ENCODE measurements at regions not wholly inside any gene's neighbourhood (a gene's known extent, or its start where the extent isn't known, plus 50 kb on each side); places are given as distances from the start of the nearest gene placed in this dataset.

DNA sequence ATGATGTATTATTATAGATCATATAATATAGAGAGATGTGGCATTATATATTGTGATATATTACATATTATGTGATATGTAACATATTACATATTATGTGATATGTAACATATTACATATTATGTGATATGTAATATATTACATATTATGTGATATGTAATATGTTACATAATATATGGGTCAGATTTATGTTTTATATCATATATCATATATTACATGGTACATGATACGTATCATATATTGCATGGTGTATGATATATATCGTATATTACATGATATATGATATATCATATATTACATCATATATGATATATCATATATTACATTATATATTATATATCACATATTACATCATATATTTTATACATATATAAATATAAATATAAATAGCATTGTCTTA is 164.1 kb upstream of the NEBL start:
- TF ChIP-seq, protein P1, sequence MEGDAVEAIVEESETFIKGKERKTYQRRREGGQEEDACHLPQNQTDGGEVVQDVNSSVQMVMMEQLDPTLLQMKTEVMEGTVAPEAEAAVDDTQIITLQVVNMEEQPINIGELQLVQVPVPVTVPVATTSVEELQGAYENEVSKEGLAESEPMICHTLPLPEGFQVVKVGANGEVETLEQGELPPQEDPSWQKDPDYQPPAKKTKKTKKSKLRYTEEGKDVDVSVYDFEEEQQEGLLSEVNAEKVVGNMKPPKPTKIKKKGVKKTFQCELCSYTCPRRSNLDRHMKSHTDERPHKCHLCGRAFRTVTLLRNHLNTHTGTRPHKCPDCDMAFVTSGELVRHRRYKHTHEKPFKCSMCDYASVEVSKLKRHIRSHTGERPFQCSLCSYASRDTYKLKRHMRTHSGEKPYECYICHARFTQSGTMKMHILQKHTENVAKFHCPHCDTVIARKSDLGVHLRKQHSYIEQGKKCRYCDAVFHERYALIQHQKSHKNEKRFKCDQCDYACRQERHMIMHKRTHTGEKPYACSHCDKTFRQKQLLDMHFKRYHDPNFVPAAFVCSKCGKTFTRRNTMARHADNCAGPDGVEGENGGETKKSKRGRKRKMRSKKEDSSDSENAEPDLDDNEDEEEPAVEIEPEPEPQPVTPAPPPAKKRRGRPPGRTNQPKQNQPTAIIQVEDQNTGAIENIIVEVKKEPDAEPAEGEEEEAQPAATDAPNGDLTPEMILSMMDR (IDR thresholded peaks at IDR 0.05), result no peak
- no peak for TF ChIP-seq POLR2A (IDR thresholded peaks at IDR 0.05)
- no peak for TF ChIP-seq POLR2AphosphoS5 (IDR thresholded peaks at IDR 0.05)
